Heart right ventricle (tissue), 16 donors: ENCODE measurements at regions not wholly inside any gene's neighbourhood (a gene's known extent, or its start where the extent isn't known, plus 50 kb on each side); places are given as distances from the start of the nearest gene placed in this dataset.

ENCODE experiments used
- ATAC-seq, 8 donors: fragments of 200-7000 bp; cut with Tn5 transposase; one replicate each; pipeline ENCODE4 v1.9.1; 2020; ENCODE audit warnings: mild to moderate bottlenecking in 8 of 8, moderate library complexity in 8 of 8, moderate number of reproducible peaks in 1 of 8
- DNase-seq, 2 donors: peaks; one replicate each; pipeline ENCODE4 v3.0.0-alpha.2; 2020
- H3K27ac ChIP-seq, 10 donors: fragments of 200-600 bp; sonication (generic) in 2 of 10; one replicate each; pipeline versions ENCODE4 v1.5.0 to v1.8.0; 2020 to 2022; ENCODE audit warnings: mild to moderate bottlenecking in 3 of 10
- H3K27me3 ChIP-seq, 7 donors: fragments of 200-600 bp; one replicate each; pipeline ENCODE4 v1.8.0; 2021 to 2022; ENCODE audit warnings: mild to moderate bottlenecking in 2 of 7
- H3K36me3 ChIP-seq, 9 donors: fragments of 200-600 bp; sonication (generic) in 1 of 9; one replicate each; pipeline versions ENCODE4 v1.5.0 to v1.8.0; 2020 to 2022; ENCODE audit warnings: mild to moderate bottlenecking in 2 of 9
- H3K4me1 ChIP-seq, 9 donors: fragments of 200-600 bp; sonication (generic) in 1 of 9; one replicate each; pipeline versions ENCODE4 v1.5.0 to v1.8.0; 2020 to 2022; ENCODE audit warnings: mild to moderate bottlenecking in 4 of 9
- H3K4me3 ChIP-seq, 10 donors: fragments of 200-600 bp; sonication (generic) in 2 of 10; one replicate each; pipeline versions ENCODE4 v1.5.0 to v1.8.0; 2020 to 2022; ENCODE audit warnings: mild to moderate bottlenecking in 7 of 10, moderate library complexity in 2 of 10
- H3K9me3 ChIP-seq, 11 donors: fragments of 200-600 bp in 10 of 11; sonication (generic) in 2 of 11; one replicate each; pipeline versions ENCODE4 v1.5.0 to v1.8.0; 2013 to 2022; ENCODE audit warnings: mild to moderate bottlenecking in 2 of 11, control low read depth in 1 of 11, moderate library complexity in 1 of 11
- WGBS, 2 donors: extraction: QIAGEN DNeasy Blood & Tissue Kit; methylation state at CpG; one replicate each; pipeline ENCODE4 v1.1.7; 2013; ENCODE audit warnings: inconsistent platforms in 1 of 2; 5-methylcytosine and 5-hydroxymethylcytosine counted together
- intact Hi-C, 10 donors: fragments of 100-400 bp; cut with DNase I; formaldehyde crosslinking; loops; one replicate each; pipeline versions ENCODE4 v1.11.1 to v1.14.2; 2022
- TF ChIP-seq, protein P1 (sequence below), 9 donors: fragments of 200-600 bp; sonication (generic) in 2 of 9; IDR thresholded peaks; one replicate each; pipeline versions ENCODE4 v1.5.0 to v1.8.0; 2021 to 2022; ENCODE audit warnings: antibody characterized with exemption in 9 of 9, mild to moderate bottlenecking in 5 of 9, moderate library complexity in 1 of 9
- donor health status: Arrhythmogenic right ventricular cardiomyopathy.
- donor health status: ischemic (EF 13 %, LVEDD 7.1; RV severe dilation, severe dysfunction).
- donor health status: healthy with polysubstance abuse.
- donor health status: DM: no; HTN: yes; CAD: no.
- donor health status: DM: no; HTN: no; CAD: no.
- donor health status: ischemic (EF 25% LVEDD 6.9; RV normal size, moderate dysfunction).
- donor health status: ischemic (EF 25% LVEDD 5.7; RV mildly dilated, moderate dysfunction).
- donor health status: healthy.
- donor health status: DM: yes; HTN: yes; CAD: no.
- donor health status: Ischemic cardiomyopathy.
- donor health status: ischemic (EF 35%, LVEDD 5.7; RV mildly dilated, moderate dysfunction).
- donor health status: nonischemic (EF 11% LVEDD 7.7; RV severe dilation, severe dysfunction).
- donor health status: DM: yes; HTN: yes; CAD: no.
- donor health status: PGD.
- donor health status: ischemic (EF 29% LVEDD 5.4; RV normal size, mild dysfunction).
- donor health status: nonischemic (EF 23%, LVEDD 6.1; RV moderate dilation, normal function).

DNA sequence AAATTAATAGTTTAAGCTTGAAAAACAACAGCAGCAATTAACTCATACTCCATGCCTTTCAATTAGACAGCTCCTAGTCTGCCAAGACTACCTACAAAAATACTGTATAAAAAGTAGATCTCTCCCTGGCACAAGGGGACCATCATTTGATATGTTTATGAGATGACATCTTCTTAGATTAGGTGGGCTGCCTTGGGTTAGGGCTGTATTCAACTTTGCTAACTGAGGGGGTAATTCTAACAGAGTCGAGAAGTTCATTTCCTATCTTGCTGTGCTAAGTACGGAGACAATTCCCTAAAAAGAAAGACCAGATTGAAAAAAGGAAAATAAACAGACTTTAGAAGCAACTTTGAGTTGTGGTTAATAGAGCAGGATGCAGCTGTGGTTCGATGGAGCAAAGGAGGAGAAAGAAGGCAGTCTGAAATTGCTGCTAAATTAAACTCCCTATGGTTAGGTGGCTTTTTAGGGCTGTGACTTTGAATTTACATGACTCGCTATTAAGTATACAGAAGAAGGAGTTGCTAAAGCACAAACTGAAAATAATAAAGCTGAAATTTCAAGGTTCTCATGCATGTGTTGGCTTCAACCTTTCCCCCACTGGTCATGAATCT is 75.4 kb downstream of the CDC7 start:
- Histone ChIP-seq H3K27ac (peak overlapping the region in 1 of 10 donors; percentile 28), H3K27me3 (no peaks in the 10 kb centered on the region), H3K36me3 (no peaks in the 10 kb centered on the region), H3K4me1 (peaks cover 0 to 30% (median 24%) of the 10 kb centered on the region in 9 donors), H3K9me3 (no peaks in the 10 kb centered on the region), H3K4me3 (no peak overlapping the region)
- WGBS, 2 donors: 62 to 75% methylated on average over 4 of the region's 4 CpGs
- intact Hi-C loops: no loop called here
- ATAC-seq: no peak
- no peak for DNase-seq
- TF ChIP-seq, protein P1, sequence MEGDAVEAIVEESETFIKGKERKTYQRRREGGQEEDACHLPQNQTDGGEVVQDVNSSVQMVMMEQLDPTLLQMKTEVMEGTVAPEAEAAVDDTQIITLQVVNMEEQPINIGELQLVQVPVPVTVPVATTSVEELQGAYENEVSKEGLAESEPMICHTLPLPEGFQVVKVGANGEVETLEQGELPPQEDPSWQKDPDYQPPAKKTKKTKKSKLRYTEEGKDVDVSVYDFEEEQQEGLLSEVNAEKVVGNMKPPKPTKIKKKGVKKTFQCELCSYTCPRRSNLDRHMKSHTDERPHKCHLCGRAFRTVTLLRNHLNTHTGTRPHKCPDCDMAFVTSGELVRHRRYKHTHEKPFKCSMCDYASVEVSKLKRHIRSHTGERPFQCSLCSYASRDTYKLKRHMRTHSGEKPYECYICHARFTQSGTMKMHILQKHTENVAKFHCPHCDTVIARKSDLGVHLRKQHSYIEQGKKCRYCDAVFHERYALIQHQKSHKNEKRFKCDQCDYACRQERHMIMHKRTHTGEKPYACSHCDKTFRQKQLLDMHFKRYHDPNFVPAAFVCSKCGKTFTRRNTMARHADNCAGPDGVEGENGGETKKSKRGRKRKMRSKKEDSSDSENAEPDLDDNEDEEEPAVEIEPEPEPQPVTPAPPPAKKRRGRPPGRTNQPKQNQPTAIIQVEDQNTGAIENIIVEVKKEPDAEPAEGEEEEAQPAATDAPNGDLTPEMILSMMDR (IDR thresholded peaks at IDR 0.05): no peak

DNA sequence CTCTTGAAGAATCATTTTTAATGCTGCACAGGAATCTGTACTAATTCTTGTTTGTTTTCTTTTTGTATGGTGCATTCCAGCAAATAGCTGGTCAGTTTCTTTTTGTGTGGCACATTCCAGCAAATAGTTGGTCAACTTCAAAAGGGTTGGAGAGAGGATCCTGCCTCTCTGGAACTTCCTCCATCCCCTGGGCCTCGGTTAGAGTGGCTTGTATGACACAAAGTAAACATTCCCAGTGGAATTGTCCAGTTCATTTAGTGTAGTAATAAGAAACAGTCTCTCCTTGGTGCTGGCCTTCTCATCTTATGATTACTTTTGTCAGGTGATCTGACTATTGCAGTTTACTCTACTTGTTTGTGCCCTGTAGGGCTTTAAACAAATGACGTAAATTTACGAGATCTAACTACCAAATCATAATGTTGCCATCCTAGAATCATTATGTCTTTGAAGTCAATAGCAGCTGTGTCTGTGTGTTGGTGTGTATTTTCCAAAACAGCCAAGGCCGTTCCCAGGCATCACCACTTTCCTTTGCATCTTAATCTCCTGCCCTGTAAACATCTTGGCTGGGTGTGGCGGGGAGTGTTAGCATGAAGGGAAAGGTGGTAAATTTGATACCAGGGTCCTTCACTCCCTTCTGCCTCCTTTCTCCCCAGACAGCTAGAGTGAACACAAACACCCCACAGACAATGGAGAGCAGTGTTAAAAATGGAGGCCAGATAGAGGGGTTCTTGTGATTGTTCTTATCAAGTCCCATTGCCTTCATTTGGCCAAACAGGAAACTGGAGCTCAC is 77.9 kb downstream of the CDC7 start:
- WGBS, 2 donors: 90 to 91% methylated on average over 5 of the region's 5 CpGs
- intact Hi-C loops: no loop called here
- no peak overlapping the region for H3K27ac ChIP-seq

DNA sequence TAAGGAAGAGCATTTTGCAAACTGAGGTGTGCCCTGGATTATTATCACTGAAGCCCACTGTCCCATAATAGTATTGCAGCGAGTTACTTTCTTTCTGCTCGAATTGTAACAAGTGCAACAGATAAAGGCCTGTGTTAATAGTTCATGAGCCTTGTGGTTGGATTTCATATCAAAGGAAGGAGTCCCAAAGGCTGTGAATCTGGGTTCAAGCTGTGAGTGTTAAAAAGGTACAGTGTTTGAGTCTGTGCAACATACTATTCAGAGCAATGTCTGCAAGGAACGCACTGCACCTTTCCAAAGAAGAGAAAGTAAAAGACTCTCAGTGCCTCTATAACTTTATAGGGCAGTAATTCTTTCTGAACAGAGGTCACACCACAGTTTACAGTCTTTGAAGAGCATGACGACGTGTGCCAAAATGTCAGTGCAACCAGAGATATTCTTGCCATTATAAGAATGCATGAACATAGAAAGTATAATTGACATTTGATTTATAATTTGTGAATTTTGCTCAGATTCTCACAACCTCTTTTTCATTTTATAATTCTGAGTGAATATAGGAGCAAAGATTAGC is 79.1 kb downstream of the CDC7 start:
- Histone ChIP-seq H3K4me1 (peaks cover 0 to 43% (median 22%) of the 10 kb centered on the region in 9 donors), H3K9me3 (no peaks in the 10 kb centered on the region), H3K4me3 (no peak overlapping the region), H3K27ac (peak overlapping the region in 3 of 10 donors; percentile 9 to 35 (median 20)), H3K36me3 (no peaks in the 10 kb centered on the region), H3K27me3 (no peaks in the 10 kb centered on the region)
- WGBS, 2 donors: 51 to 68% methylated on average over 5 of the region's 5 CpGs
- TF ChIP-seq, protein P1 (IDR thresholded peaks at IDR 0.05): no peak
- intact Hi-C loops: loop anchor here in 3 of 10 donors (10.0 kb wide), 2 partner anchors 125 to 245 kb away; no protein-coding TSS in a partner anchor
- DNase-seq (no peak), ATAC-seq (no peak)

More for the DNA sequence above, 77.9 kb downstream of the CDC7 start:
- TF ChIP-seq, protein P1 (IDR thresholded peaks at IDR 0.05): no peak
- H3K4me1 ChIP-seq: peaks cover 0 to 32% (median 22%) of the 10 kb centered on the region in 9 donors
- no peaks in the 10 kb centered on the region for H3K9me3 ChIP-seq
- DNase-seq: no peak
- H3K27me3 ChIP-seq: no peaks in the 10 kb centered on the region
- H3K36me3 ChIP-seq: no peaks in the 10 kb centered on the region
- no peak for ATAC-seq
- no peak overlapping the region for H3K4me3 ChIP-seq

DNA sequence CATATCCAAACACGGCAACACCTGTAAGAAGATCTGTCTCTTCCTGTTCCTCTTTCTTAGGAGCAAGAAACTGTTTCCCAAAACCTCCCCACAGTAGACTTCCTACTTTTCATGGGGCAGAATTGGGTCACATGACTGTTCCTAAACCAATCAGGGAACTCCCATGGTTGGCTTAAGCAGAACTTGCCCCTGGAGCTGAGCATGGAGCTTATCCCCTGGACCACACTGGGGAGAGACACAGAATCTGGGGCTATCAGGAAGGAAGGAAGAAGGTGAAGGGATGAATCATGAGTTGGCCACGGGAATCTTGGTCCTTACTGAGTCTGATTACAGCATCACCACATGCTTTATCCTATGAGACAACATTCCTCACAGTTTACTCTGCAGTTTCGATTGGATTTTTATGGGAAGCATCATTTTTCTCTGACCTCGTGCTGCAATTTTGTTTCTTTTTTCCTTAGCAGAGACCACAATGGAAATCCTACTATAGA is 81.8 kb downstream of the CDC7 start:
- TF ChIP-seq, protein P1 (IDR thresholded peaks at IDR 0.05): no peak
- Histone ChIP-seq H3K9me3 (no peaks in the 10 kb centered on the region), H3K4me3 (no peak overlapping the region), H3K36me3 (no peaks in the 10 kb centered on the region), H3K27ac (peak overlapping the region in 3 of 10 donors; percentile 12 to 51 (median 45)), H3K4me1 (peaks cover 0 to 50% (median 22%) of the 10 kb centered on the region in 9 donors), H3K27me3 (no peaks in the 10 kb centered on the region)
- WGBS, 2 donors: 45 to 55% methylated on average over 4 of the region's 4 CpGs
- intact Hi-C loops: loop anchor here in 3 of 10 donors (10.0 kb wide), 2 partner anchors 122 to 242 kb away; no protein-coding TSS in a partner anchor
- ATAC-seq (peak in 2 of 8 donors; percentile 40 to 65), DNase-seq (no peak)
